ENCODE measurements at regions not wholly inside any gene's neighbourhood (a gene's known extent, or its start where the extent isn't known, plus 50 kb on each side); places are given as distances from the start of the nearest gene placed in this dataset.

DNA sequence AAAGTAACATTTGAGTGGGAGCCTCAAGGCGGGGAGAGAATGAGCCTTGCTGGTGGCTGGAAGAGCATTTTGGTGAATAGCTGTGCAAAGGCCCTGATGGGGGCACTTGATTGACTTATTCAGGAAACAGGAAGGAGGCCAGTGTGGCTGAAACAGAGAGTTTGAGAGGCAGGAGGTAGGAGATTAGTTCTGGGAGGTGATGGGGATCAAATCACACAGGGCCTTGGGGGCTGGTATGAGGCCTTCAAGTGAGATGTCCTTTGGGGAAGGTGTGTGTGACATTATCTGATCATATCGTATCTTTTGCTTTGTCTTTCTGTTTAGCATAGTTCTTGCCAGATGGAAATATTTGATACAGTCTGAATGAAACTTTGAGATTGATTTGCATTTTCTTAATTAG lies 172.3 kb downstream of the TENT4A start:
- intact Hi-C loops (cut with micrococcal nuclease) (no loop called here), dilution Hi-C loops (cut with HindIII; ENCODE audit: low sequenced_read_pairs, unreplicated experiment) (no loop called here), in situ Hi-C loops (cut with MboI; ENCODE audit: low sequenced_read_pairs) (no loop called here)
- Histone ChIP-seq H2AK9ac (replicated peaks; ENCODE audit: low read depth, low read length, poor library complexity) (no peak overlapping the region), H3K4me3 (ENCODE audit: insufficient read depth, low read depth, low read length) (no peak overlapping the region), H4K5ac (ENCODE audit: low read depth, low read length) (no peak overlapping the region), H3K23ac (ENCODE audit: low read depth, low read length) (no peak overlapping the region), H2BK20ac (ENCODE audit: low read depth, low read length) (no peak overlapping the region), H3K14ac (replicated peaks; ENCODE audit: low read depth, low read length) (no peak overlapping the region), H2BK5ac (ENCODE audit: low read depth, low read length, poor library complexity, severe bottlenecking) (no peak overlapping the region), H2AK5ac (ENCODE audit: low read depth, low read length) (no peak overlapping the region), H3K18ac (ENCODE audit: low read depth, low read length) (no peak overlapping the region), H3K9ac (ENCODE audit: low read depth, low read length) (no peak overlapping the region), H3K56ac (ENCODE audit: extremely low read depth, insufficient read depth, low read length) (no peak overlapping the region), H3K4ac (ENCODE audit: low read depth, low read length) (no peak overlapping the region), H4K8ac (ENCODE audit: low read depth in 2 of 2, low read length in 2 of 2) (no peak overlapping the region), H3K36me3 (ENCODE audit: control insufficient read depth, insufficient read depth, low read length) (no peaks in the 10 kb centered on the region), H2BK15ac (ENCODE audit: low read depth, low read length) (no peak overlapping the region), H3K27ac (ENCODE audit: insufficient read depth, low read length) (no peak overlapping the region), H3K27me3 (ENCODE audit: control insufficient read depth, insufficient read depth, low read length) (no peaks in the 10 kb centered on the region), H4K20me1 (ENCODE audit: insufficient read depth, low read length) (no peaks in the 10 kb centered on the region), H3K9me3 (ENCODE audit: control insufficient read depth, insufficient read depth, low read length) (peaks cover 17% of the 10 kb centered on the region), H3K9me1 (ENCODE audit: insufficient read depth, low read length) (no peaks in the 10 kb centered on the region), H2AFZ (replicated peaks; ENCODE audit: low read length, poor library complexity) (no peak overlapping the region), H4K91ac (ENCODE audit: insufficient read depth, low read depth, low read length) (no peak overlapping the region), H3K4me1 (ENCODE audit: control insufficient read depth, insufficient read depth, low read length) (no peaks in the 10 kb centered on the region), H3K79me1 (ENCODE audit: low read depth in 1 of 2, low read length in 2 of 2) (no peaks in the 10 kb centered on the region), H3K4me2 (ENCODE audit: low read depth, low read length) (no peak overlapping the region), H2BK120ac (ENCODE audit: low read depth, low read length) (no peak overlapping the region)
- no peak for DNase-seq
- TF ChIP-seq FOS (IDR thresholded peaks at IDR 0.05; ENCODE audit: low read depth, low read length) (no peak), RCOR1 (IDR thresholded peaks at IDR 0.05; ENCODE audit: insufficient replicate concordance, low read length) (no peak), MAFK (IDR thresholded peaks at IDR 0.05; ENCODE audit: low read depth, low read length) (no peak), MXI1 (IDR thresholded peaks at IDR 0.05; ENCODE audit: borderline replicate concordance, low read depth, low read length) (no peak), SMC3 (IDR thresholded peaks at IDR 0.05; ENCODE audit: low read depth, low read length) (no peak), MAZ (IDR thresholded peaks at IDR 0.05; ENCODE audit: borderline replicate concordance, low read depth, low read length) (no peak), CEBPB (IDR thresholded peaks at IDR 0.05; ENCODE audit: low read depth, low read length) (no peak), CHD1 (IDR thresholded peaks at IDR 0.05; ENCODE audit: low read depth, low read length) (no peak), RFX5 (IDR thresholded peaks at IDR 0.05; ENCODE audit: low read depth, low read length) (no peak), POLR2A (IDR thresholded peaks at IDR 0.05; ENCODE audit: low read depth, low read length) (no peak), BHLHE40 (IDR thresholded peaks at IDR 0.05; ENCODE audit: low read depth, low read length) (no peak), RAD21 (IDR thresholded peaks at IDR 0.05; ENCODE audit: low read length) (no peak)
- TF ChIP-seq, protein P1, sequence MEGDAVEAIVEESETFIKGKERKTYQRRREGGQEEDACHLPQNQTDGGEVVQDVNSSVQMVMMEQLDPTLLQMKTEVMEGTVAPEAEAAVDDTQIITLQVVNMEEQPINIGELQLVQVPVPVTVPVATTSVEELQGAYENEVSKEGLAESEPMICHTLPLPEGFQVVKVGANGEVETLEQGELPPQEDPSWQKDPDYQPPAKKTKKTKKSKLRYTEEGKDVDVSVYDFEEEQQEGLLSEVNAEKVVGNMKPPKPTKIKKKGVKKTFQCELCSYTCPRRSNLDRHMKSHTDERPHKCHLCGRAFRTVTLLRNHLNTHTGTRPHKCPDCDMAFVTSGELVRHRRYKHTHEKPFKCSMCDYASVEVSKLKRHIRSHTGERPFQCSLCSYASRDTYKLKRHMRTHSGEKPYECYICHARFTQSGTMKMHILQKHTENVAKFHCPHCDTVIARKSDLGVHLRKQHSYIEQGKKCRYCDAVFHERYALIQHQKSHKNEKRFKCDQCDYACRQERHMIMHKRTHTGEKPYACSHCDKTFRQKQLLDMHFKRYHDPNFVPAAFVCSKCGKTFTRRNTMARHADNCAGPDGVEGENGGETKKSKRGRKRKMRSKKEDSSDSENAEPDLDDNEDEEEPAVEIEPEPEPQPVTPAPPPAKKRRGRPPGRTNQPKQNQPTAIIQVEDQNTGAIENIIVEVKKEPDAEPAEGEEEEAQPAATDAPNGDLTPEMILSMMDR (conservative IDR thresholded peaks at IDR 0.05; ENCODE audit: low read depth, low read length), result no peak
- TF ChIP-seq, protein P2, sequence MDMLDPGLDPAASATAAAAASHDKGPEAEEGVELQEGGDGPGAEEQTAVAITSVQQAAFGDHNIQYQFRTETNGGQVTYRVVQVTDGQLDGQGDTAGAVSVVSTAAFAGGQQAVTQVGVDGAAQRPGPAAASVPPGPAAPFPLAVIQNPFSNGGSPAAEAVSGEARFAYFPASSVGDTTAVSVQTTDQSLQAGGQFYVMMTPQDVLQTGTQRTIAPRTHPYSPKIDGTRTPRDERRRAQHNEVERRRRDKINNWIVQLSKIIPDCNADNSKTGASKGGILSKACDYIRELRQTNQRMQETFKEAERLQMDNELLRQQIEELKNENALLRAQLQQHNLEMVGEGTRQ (IDR thresholded peaks at IDR 0.05; ENCODE audit: low read depth, low read length), result no peak
- TF ChIP-seq, protein P3, sequence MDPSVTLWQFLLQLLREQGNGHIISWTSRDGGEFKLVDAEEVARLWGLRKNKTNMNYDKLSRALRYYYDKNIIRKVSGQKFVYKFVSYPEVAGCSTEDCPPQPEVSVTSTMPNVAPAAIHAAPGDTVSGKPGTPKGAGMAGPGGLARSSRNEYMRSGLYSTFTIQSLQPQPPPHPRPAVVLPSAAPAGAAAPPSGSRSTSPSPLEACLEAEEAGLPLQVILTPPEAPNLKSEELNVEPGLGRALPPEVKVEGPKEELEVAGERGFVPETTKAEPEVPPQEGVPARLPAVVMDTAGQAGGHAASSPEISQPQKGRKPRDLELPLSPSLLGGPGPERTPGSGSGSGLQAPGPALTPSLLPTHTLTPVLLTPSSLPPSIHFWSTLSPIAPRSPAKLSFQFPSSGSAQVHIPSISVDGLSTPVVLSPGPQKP (IDR thresholded peaks at IDR 0.05; ENCODE audit: borderline replicate concordance, low read depth, low read length), result no peak
- CTCF ChIA-PET, result interaction anchor here (0.6 kb wide), 1 partner anchor 108 kb away, joined by 5 read pairs; no protein-coding TSS in a partner anchor
- WGBS, 2 experiments (ENCODE audit: extremely low coverage in 2 of 2, insufficient read length in 1 of 2), result no CpG with 5 or more reads among the region's 2 CpGs
- POLR2A ChIA-PET (ENCODE audit: unreplicated experiment), result no interaction called here
- no TSS peak for BruUV-seq (replicated peaks)
- ATAC-seq (ENCODE audit: low read depth), result no peak

All from IMR-90 (cell line).